B cell (primary cell): ENCODE measurements at regions not wholly inside any gene's neighbourhood (a gene's known extent, or its start where the extent isn't known, plus 50 kb on each side); places are given as distances from the start of the nearest gene placed in this dataset.

Experiments used
- ATAC-seq: fragments of 200-7000 bp; cut with Tn5 transposase; one replicate; pipeline ENCODE4 v1.10.0; 2021; ENCODE audit warnings: low read depth, mild to moderate bottlenecking, moderate number of reproducible peaks, moderate library complexity
- CTCF ChIA-PET: fragments of 350-600 bp; sonication (Branson Sonifier 250); formaldehyde crosslinking; loops from one replicate; lab custom pipeline; 2021; ENCODE audit warnings: antibody characterized with exemption, inconsistent platforms; lab: Charles Lee
- POLR2A ChIA-PET: fragments of 350-600 bp; sonication (Branson Sonifier 250); formaldehyde crosslinking; loops from one replicate; lab custom pipeline; 2021; ENCODE audit warnings: antibody characterized with exemption; lab: Charles Lee
- DNase-seq: peaks from one replicate; pipeline ENCODE4 v3.0.0; 2013
- H2AFZ ChIP-seq: 2 replicates; pipeline ENCODE4 v1.6.1; 2012; ENCODE audit warnings: mild to moderate bottlenecking, low read depth, low read length; ENCODE audit not compliant: insufficient read depth, poor library complexity, severe bottlenecking
- H3K27ac ChIP-seq, 2 donors: 1 replicate in 1 of 2; 2 replicates in 1 of 2; pipeline ENCODE4 v1.5.1; 2012 to 2013; ENCODE audit warnings: low read length in 2 of 2, mild to moderate bottlenecking in 2 of 2, moderate library complexity in 1 of 2
- H3K27me3 ChIP-seq, 4 experiments: fragments of 200-600 bp in 1 of 4; sonication (generic) in 1 of 4; replicated peaks in 1 of 4; 1 replicate in 2 of 4; 2 replicates in 2 of 4; pipeline versions ENCODE4 v1.6.1 to v1.7.0; 2013 to 2016; ENCODE audit warnings: low read length in 3 of 4, mild to moderate bottlenecking in 2 of 4, mixed read lengths in 1 of 4, moderate library complexity in 1 of 4; ENCODE audit not compliant: insufficient read depth in 4 of 4, control insufficient read depth in 3 of 4; ENCODE audit errors: control extremely low read depth in 1 of 4
- H3K36me3 ChIP-seq, 2 experiments: replicated peaks in 1 of 2; 1 replicate in 1 of 2; 2 replicates in 1 of 2; pipeline versions ENCODE4 v1.6.1 to v1.7.1; 2013; ENCODE audit warnings: low read length in 1 of 2; ENCODE audit not compliant: insufficient read depth in 2 of 2, control insufficient read depth in 1 of 2; ENCODE audit errors: control extremely low read depth in 1 of 2, extremely low read depth in 1 of 2
- H3K4me1 ChIP-seq, 2 donors: fragments of 200-600 bp in 1 of 2; sonication (generic) in 1 of 2; 1 replicate in 1 of 2; 2 replicates in 1 of 2; pipeline versions ENCODE4 v1.5.1 to v1.6.1; 2013 to 2017; ENCODE audit warnings: low read length in 2 of 2; ENCODE audit not compliant: control insufficient read depth in 2 of 2, insufficient read depth in 2 of 2
- H3K4me2 ChIP-seq: replicated peaks from 2 replicates; pipeline ENCODE3; 2012; ENCODE audit warnings: mild to moderate bottlenecking, low read depth, low read length; ENCODE audit not compliant: poor library complexity, severe bottlenecking
- H3K4me3 ChIP-seq, 5 experiments: fragments of 200-600 bp in 1 of 5; sonication (generic) in 1 of 5; 1 replicate in 3 of 5; 2 replicates in 2 of 5; pipeline versions ENCODE4 v1.5.1 to v1.7.0; 2011 to 2016; ENCODE audit warnings: low read length in 4 of 5, mild to moderate bottlenecking in 4 of 5, low read depth in 2 of 5, control low read depth in 1 of 5, moderate library complexity in 1 of 5; ENCODE audit not compliant: insufficient read depth in 1 of 5; ENCODE audit errors: control extremely low read depth in 1 of 5, extremely low read depth in 1 of 5
- H3K79me2 ChIP-seq: fragments of 200-600 bp; sonication (generic); one replicate; pipeline ENCODE4 v1.6.0; 2016; ENCODE audit warnings: low read length; ENCODE audit not compliant: control insufficient read depth, insufficient read depth
- H3K9ac ChIP-seq: fragments of 200-600 bp; sonication (generic); 2 replicates; pipeline ENCODE4 v1.6.1; 2017; ENCODE audit warnings: mild to moderate bottlenecking, low read length, moderate library complexity
- H3K9me3 ChIP-seq, 3 donors: one replicate each; pipeline versions ENCODE4 v1.6.1 to v1.7.1; 2013; ENCODE audit warnings: low read length in 2 of 3; ENCODE audit not compliant: control insufficient read depth in 2 of 3, insufficient read depth in 1 of 3; ENCODE audit errors: control extremely low read depth in 1 of 3
- H4K20me1 ChIP-seq: 2 replicates; pipeline ENCODE4 v1.6.0; 2012; ENCODE audit warnings: mild to moderate bottlenecking, low read length; ENCODE audit not compliant: insufficient read depth, control insufficient read depth, poor library complexity, severe bottlenecking
- H3K27ac Mint-ChIP-seq: one replicate; pipeline ENCODE4 v1.8.0; 2021; ENCODE audit warnings: mixed read lengths
- H3K27me3 Mint-ChIP-seq: one replicate; pipeline ENCODE4 v1.8.0; 2021; ENCODE audit warnings: mixed read lengths
- H3K4me1 Mint-ChIP-seq: one replicate; pipeline ENCODE4 v1.8.0; 2021; ENCODE audit warnings: mixed read lengths
- H3K4me3 Mint-ChIP-seq: one replicate; pipeline ENCODE4 v1.8.0; 2021; ENCODE audit warnings: mixed read lengths
- H3K9me3 Mint-ChIP-seq: one replicate; pipeline ENCODE4 v1.8.0; 2022; ENCODE audit warnings: mixed read lengths; ENCODE audit not compliant: insufficient read depth
- CTCF ChIP-seq: fragments of 200-600 bp; IDR thresholded peaks from one replicate; pipeline ENCODE4 v1.8.0; 2022; ENCODE audit warnings: antibody characterized with exemption, mild to moderate bottlenecking
- EZH2 ChIP-seq: IDR thresholded peaks from 2 replicates; pipeline ENCODE4 v1.6.1; 2012; ENCODE audit warnings: borderline replicate concordance, low read depth, mild to moderate bottlenecking, moderate library complexity, low read length; ENCODE audit not compliant: insufficient read depth, poor library complexity, severe bottlenecking
- WGBS: methylation state at CpG from one replicate; pipeline ENCODE4 v1.1.5; 2013; ENCODE audit warnings: missing lambda C conversion rate; ENCODE audit not compliant: insufficient coverage; 5-methylcytosine and 5-hydroxymethylcytosine counted together
- intact Hi-C: fragments of 100-400 bp; cut with micrococcal nuclease; formaldehyde crosslinking; loops from one replicate; pipeline ENCODE4 v1.10.0; 2022

GRCh38 chrX:20431486-20431885 lies 164.8 kb upstream of the RPS6KA3 start:
- H3K9me3 ChIP-seq = no peaks in the 10 kb centered on the region
- TF ChIP-seq EZH2 (no peak), CTCF (no peak)
- peaks cover 19 to 21% of the 10 kb centered on the region in 2 donors for H3K4me1 ChIP-seq
- no peaks in the 10 kb centered on the region for H3K27me3 Mint-ChIP-seq
- no peak overlapping the region for H3K27ac Mint-ChIP-seq
- H3K36me3 ChIP-seq = no peaks in the 10 kb centered on the region
- no peaks in the 10 kb centered on the region for H3K9me3 Mint-ChIP-seq
- no peak overlapping the region for H3K27ac ChIP-seq
- DNase-seq = no peak
- no peak for ATAC-seq
- ChIA-PET CTCF (no interaction called here), POLR2A (no interaction called here)
- no peak overlapping the region for H3K9ac ChIP-seq
- no peak overlapping the region for H3K4me2 ChIP-seq
- no peak overlapping the region for H3K4me3 ChIP-seq
- WGBS = no CpG with 5 or more reads among the region's 1 CpG
- no peaks in the 10 kb centered on the region for H3K27me3 ChIP-seq
- intact Hi-C loops = loop anchor here (10.0 kb wide), 1 partner anchor 57 kb away; no protein-coding TSS in a partner anchor
- peaks cover 12% of the 10 kb centered on the region for H3K4me1 Mint-ChIP-seq
- no peak overlapping the region for H3K4me3 Mint-ChIP-seq
- H3K79me2 ChIP-seq = no peaks in the 10 kb centered on the region
- H4K20me1 ChIP-seq = no peaks in the 10 kb centered on the region
- no peak overlapping the region for H2AFZ ChIP-seq

DNA sequence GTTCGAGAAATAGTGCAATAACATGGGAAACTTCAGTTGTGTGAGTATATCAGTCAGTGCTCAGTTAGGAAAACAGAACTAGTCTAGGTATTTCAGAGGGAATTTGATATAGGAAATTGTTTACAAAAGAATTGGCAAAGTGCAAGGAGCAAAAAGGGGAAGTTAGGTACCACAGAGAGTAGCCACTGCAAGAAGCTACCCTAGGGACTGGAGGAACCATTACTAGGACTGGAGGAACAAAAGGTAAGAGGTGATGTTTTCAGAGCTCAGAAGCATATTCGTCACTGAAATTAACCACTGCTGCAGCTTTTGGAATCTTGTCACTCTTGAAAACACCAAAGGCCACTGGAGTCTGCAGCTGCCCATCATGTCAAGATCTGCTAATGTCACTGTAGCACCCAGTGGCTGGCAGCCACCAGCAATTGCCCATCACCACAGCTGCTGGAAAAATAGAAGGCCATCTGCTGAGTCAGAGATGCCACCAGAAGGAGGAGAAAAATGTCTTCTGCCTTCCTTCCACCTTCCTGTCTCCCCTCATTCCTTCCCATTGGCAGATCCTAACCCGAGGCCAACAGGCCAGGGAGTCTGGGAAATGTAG lies 160.6 kb upstream of the RPS6KA3 start:
- Histone ChIP-seq H3K4me2 (no peak overlapping the region), H2AFZ (no peak overlapping the region), H4K20me1 (no peaks in the 10 kb centered on the region), H3K9ac (no peak overlapping the region), H3K4me1 (peaks cover 5 to 7% of the 10 kb centered on the region in 2 donors), H3K4me3 (no peak overlapping the region), H3K27ac (no peak overlapping the region), H3K79me2 (no peaks in the 10 kb centered on the region), H3K27me3 (no peaks in the 10 kb centered on the region), H3K9me3 (no peaks in the 10 kb centered on the region), H3K36me3 (no peaks in the 10 kb centered on the region)
- Mint-ChIP-seq H3K4me3 (no peak overlapping the region), H3K27ac (no peak overlapping the region), H3K4me1 (peaks cover 5% of the 10 kb centered on the region), H3K27me3 (no peaks in the 10 kb centered on the region), H3K9me3 (no peaks in the 10 kb centered on the region)
- ChIA-PET CTCF (no interaction called here), POLR2A (no interaction called here)
- 11% methylated on average over 1 of the region's 3 CpGs for WGBS
- DNase-seq (no peak), ATAC-seq (peak; percentile 47)
- intact Hi-C loops = no loop called here
- no peak for TF ChIP-seq CTCF
- no peak for TF ChIP-seq EZH2
